Keratinocyte (primary cell): ENCODE measurements at regions not wholly inside any gene's neighbourhood (a gene's known extent, or its start where the extent isn't known, plus 50 kb on each side); places are given as distances from the start of the nearest gene placed in this dataset.
"Not testable (repeated sequence)": the region's sequence is repeated elsewhere in the genome, so short reads cannot be mapped to it uniquely, and the experiment has no call there.

ENCODE experiments used
- DNase-seq: peaks from one replicate; pipeline ENCODE4 v3.0.0-alpha.2; 2011; ENCODE audit warnings: low read depth, missing footprints, low spot score
- FAIRE-seq: peaks from 2 replicates; lab custom pipeline; 2011; peaks lifted over from hg19 to GRCh38; lab: Jason Lieb, UNC
- H2AFZ ChIP-seq: 2 replicates; pipeline ENCODE4 v1.6.0; 2012; ENCODE audit warnings: low read length, control low read depth, inconsistent platforms; ENCODE audit not compliant: control insufficient read depth
- H3K27ac ChIP-seq: 2 replicates; pipeline ENCODE4 v1.5.1; 2011; ENCODE audit warnings: low read length; ENCODE audit not compliant: control insufficient read depth, insufficient read depth
- H3K27me3 ChIP-seq: 3 replicates; pipeline ENCODE4 v1.6.0; 2011; ENCODE audit warnings: low read length; ENCODE audit not compliant: control insufficient read depth, insufficient read depth; ENCODE audit errors: extremely low read depth
- H3K36me3 ChIP-seq, 2 experiments: 2 replicates in 1 of 2; 3 replicates in 1 of 2; pipeline ENCODE4 v1.5.1; 2011; ENCODE audit warnings: low read length in 2 of 2, mild to moderate bottlenecking in 1 of 2; ENCODE audit not compliant: control insufficient read depth in 2 of 2, insufficient read depth in 2 of 2; ENCODE audit errors: extremely low read depth in 1 of 2
- H3K4me1 ChIP-seq: 3 replicates; pipeline ENCODE4 v1.5.1; 2011; ENCODE audit warnings: low read length; ENCODE audit not compliant: control insufficient read depth, insufficient read depth; ENCODE audit errors: extremely low read depth
- H3K4me2 ChIP-seq: 3 replicates; pipeline ENCODE4 v1.6.0; 2011; ENCODE audit warnings: low read depth, low read length; ENCODE audit not compliant: control insufficient read depth, insufficient read depth; ENCODE audit errors: extremely low read depth
- H3K4me3 ChIP-seq, 3 experiments: fragments of 200-600 bp in 1 of 3; sonication (generic) in 1 of 3; 2 replicates in 2 of 3; 3 replicates in 1 of 3; pipeline ENCODE4 v1.5.1; 2011 to 2016; ENCODE audit warnings: low read length in 3 of 3, mild to moderate bottlenecking in 3 of 3, control low read depth in 2 of 3, inconsistent platforms in 1 of 3, low read depth in 1 of 3, mixed read lengths in 1 of 3, mixed run types in 1 of 3, moderate library complexity in 1 of 3; ENCODE audit not compliant: control insufficient read depth in 2 of 3, insufficient read depth in 2 of 3; ENCODE audit errors: extremely low read depth in 1 of 3
- H3K79me2 ChIP-seq: 2 replicates; pipeline ENCODE4 v1.6.0; 2012; ENCODE audit warnings: low read length; ENCODE audit not compliant: control insufficient read depth, insufficient read depth
- H3K9ac ChIP-seq: 3 replicates; pipeline ENCODE4 v1.6.0; 2011; ENCODE audit warnings: low read length; ENCODE audit not compliant: control insufficient read depth, insufficient read depth; ENCODE audit errors: extremely low read depth
- H3K9me1 ChIP-seq: 3 replicates; pipeline ENCODE4 v1.6.0; 2011; ENCODE audit warnings: low read length; ENCODE audit not compliant: control insufficient read depth, insufficient read depth; ENCODE audit errors: extremely low read depth
- H3K9me3 ChIP-seq: 2 replicates; pipeline ENCODE4 v1.5.1; 2012; ENCODE audit warnings: low read depth, low read length; ENCODE audit not compliant: control insufficient read depth
- H4K20me1 ChIP-seq: 3 replicates; pipeline ENCODE4 v1.6.0; 2011; ENCODE audit warnings: low read length; ENCODE audit not compliant: control insufficient read depth, insufficient read depth; ENCODE audit errors: extremely low read depth
- EZH2 ChIP-seq: IDR thresholded peaks from one replicate; pipeline ENCODE4 v1.6.1; 2012; ENCODE audit warnings: inconsistent platforms, mild to moderate bottlenecking, low read length, moderate library complexity
- dilution Hi-C: fragments of 300-500 bp; cut with MboI; formaldehyde crosslinking; loops from one replicate; pipeline ENCODE4 v1.7.0; 2020; ENCODE audit warnings: low sequenced_read_pairs; ENCODE audit not compliant: extremely low pct_ligation_motif_present
- TF ChIP-seq, protein P1 (sequence below), 3 experiments: IDR thresholded peaks in 1 of 3; conservative IDR thresholded peaks in 1 of 3; optimal IDR thresholded peaks in 1 of 3; 2 replicates in 2 of 3; 3 replicates in 1 of 3; pipeline versions ENCODE3 to v1.5.1; 2011; ENCODE audit warnings: low read length in 3 of 3, mild to moderate bottlenecking in 3 of 3, moderate library complexity in 2 of 3, control low read depth in 1 of 3, inconsistent platforms in 1 of 3; ENCODE audit not compliant: insufficient read depth in 2 of 3; ENCODE audit errors: extremely low read depth in 1 of 3

DNA sequence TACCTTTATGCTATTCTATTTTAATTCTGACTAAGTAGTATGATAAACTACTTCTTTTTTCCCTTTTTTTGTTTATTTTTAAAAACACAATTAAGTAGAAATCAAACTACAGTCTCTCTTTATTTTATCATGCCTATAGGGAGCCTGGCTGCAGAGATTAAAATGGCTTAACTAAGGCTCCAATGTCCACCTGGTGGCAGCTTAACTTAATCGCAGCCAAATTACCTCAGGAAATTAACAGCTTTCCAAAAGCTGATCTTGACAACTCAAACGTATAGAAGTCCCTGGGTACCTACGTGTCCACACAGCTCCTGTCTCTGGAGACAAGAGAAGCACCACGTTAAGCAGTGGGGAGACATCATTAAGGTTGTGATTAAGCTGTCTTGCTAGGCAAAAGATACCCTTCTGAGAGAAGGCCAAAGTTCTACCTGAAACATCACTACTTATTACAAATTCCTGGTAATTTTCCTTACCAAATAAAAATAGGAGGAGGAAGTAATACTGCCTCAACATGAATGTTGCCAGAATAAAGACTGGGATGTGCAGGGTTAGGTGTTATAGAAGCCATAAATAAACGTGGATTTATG is 63.2 kb upstream of the SNX19 start:
- dilution Hi-C loops = no loop called here
- peak overlapping the region; percentile 64 for H2AFZ ChIP-seq
- no peaks in the 10 kb centered on the region for H3K79me2 ChIP-seq
- H3K9me1 ChIP-seq = no peaks in the 10 kb centered on the region
- no peak overlapping the region for H3K9ac ChIP-seq
- no peaks in the 10 kb centered on the region for H3K27me3 ChIP-seq
- TF ChIP-seq, protein P1, sequence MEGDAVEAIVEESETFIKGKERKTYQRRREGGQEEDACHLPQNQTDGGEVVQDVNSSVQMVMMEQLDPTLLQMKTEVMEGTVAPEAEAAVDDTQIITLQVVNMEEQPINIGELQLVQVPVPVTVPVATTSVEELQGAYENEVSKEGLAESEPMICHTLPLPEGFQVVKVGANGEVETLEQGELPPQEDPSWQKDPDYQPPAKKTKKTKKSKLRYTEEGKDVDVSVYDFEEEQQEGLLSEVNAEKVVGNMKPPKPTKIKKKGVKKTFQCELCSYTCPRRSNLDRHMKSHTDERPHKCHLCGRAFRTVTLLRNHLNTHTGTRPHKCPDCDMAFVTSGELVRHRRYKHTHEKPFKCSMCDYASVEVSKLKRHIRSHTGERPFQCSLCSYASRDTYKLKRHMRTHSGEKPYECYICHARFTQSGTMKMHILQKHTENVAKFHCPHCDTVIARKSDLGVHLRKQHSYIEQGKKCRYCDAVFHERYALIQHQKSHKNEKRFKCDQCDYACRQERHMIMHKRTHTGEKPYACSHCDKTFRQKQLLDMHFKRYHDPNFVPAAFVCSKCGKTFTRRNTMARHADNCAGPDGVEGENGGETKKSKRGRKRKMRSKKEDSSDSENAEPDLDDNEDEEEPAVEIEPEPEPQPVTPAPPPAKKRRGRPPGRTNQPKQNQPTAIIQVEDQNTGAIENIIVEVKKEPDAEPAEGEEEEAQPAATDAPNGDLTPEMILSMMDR (optimal IDR thresholded peaks at IDR 0.05 in 1 of 3, IDR thresholded peaks at IDR 0.05 in 1 of 3, conservative IDR thresholded peaks at IDR 0.05 in 1 of 3; ENCODE audit: extremely low read depth in 1 of 3, insufficient read depth in 2 of 3, low read length in 3 of 3) = peak; percentile 59 to 67 (median 60)
- no peak for TF ChIP-seq EZH2
- H3K27ac ChIP-seq = no peak overlapping the region
- H3K4me3 ChIP-seq = no peak overlapping the region
- H3K9me3 ChIP-seq = no peaks in the 10 kb centered on the region
- no peaks in the 10 kb centered on the region for H4K20me1 ChIP-seq
- DNase-seq (no peak), FAIRE-seq (peak; percentile 49)
- H3K4me1 ChIP-seq = no peaks in the 10 kb centered on the region
- H3K36me3 ChIP-seq = no peaks in the 10 kb centered on the region
- H3K4me2 ChIP-seq = no peak overlapping the region

DNA sequence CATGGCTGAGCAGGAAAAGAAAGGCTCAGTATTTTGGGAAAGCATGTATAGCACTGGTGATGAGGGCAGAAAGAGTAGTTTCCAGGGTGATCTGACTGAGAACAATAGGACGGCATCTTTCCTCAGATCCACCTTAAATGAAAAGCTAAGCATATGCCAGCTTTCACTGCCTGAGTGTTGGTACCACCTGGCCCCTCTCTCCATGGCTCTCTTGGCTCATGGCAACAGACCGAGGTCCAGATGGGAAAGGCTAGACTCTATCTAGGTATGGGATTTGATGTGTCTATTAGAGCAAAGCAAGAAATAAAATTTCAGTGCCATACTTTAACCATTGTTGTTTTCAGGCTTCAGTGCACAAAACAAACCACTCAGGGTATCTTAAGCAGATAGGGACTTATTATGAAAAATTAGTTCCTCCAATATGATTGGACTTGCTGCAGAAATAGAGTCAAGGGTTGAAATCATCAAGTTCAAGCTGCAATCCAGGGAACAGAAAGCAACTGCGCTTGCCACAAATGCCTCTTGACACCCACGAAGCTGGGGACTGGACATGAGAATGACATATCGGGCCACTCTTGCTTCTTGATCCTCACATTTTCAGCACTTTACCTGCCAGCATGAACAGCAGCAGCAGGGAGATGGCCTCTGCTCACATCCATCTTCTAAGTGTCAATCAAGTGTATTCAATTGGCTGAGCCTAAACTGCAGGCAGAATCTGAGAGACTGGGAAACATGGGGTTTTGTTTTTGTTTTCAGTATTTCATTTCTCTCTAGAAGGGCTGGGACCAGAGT is 64.0 kb upstream of the SNX19 start:
- FAIRE-seq (no peak), DNase-seq (no peak)
- Histone ChIP-seq H3K4me2 (no peak overlapping the region), H3K9ac (no peak overlapping the region), H3K27me3 (no peaks in the 10 kb centered on the region), H2AFZ (no peak overlapping the region), H3K79me2 (no peaks in the 10 kb centered on the region), H3K9me1 (no peaks in the 10 kb centered on the region), H3K27ac (no peak overlapping the region), H3K4me3 (no peak overlapping the region), H3K4me1 (no peaks in the 10 kb centered on the region), H3K36me3 (no peaks in the 10 kb centered on the region), H3K9me3 (no peaks in the 10 kb centered on the region), H4K20me1 (no peaks in the 10 kb centered on the region)
- dilution Hi-C loops = no loop called here
- no peak for TF ChIP-seq EZH2
- TF ChIP-seq, protein P1 (optimal IDR thresholded peaks at IDR 0.05 in 1 of 3, IDR thresholded peaks at IDR 0.05 in 1 of 3, conservative IDR thresholded peaks at IDR 0.05 in 1 of 3; ENCODE audit: extremely low read depth in 1 of 3, insufficient read depth in 2 of 3, low read length in 3 of 3) = no peak

DNA sequence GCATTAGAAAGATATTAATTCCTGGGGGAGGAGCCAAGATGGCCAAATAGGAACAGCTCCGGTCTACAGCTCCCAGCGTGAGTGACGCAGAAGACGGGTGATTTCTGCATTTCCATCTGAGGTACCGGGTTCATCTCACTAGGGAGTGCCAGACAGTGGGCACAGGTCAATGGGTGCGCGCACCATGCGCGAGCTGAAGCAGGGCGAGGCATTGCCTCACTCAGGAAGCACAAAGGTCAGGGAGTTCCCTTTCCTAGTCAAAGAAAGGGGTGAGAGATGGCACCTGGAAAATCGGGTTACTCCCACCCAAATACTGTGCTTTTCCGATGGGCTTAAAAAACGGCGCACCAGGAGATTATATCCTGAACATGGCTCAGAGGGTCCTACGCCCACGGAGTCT is 68.0 kb upstream of the SNX19 start:
- H2AFZ ChIP-seq, H3K9me3 ChIP-seq, H3K9me1 ChIP-seq, H3K4me3 ChIP-seq, H3K36me3 ChIP-seq, H4K20me1 ChIP-seq, H3K4me1 ChIP-seq, H3K27me3 ChIP-seq, H3K9ac ChIP-seq, FAIRE-seq, dilution Hi-C loops, H3K27ac ChIP-seq, DNase-seq, H3K79me2 ChIP-seq, H3K4me2 ChIP-seq: not testable (repeated sequence)
